IMR-90 (cell line): ENCODE measurements at regions not wholly inside any gene's neighbourhood (a gene's known extent, or its start where the extent isn't known, plus 50 kb on each side); places are given as distances from the start of the nearest gene placed in this dataset.

Source experiments
- ATAC-seq: fragments of 200-7000 bp; cut with Tn5 transposase; 2 replicates; pipeline ENCODE4 v1.9.1; 2020; ENCODE audit warnings: low read depth, mild to moderate bottlenecking, moderate library complexity
- BruUV-seq: library from RNA; stranded (reverse); fragments of 400-500 nt; replicated peaks from 2 replicates; lab custom pipeline; 2021; lab: Mats Ljungman, UMichigan
- CTCF ChIA-PET: fragments of 300-600 bp; formaldehyde crosslinking; extraction: SDS; loops from one replicate; lab custom pipeline; 2021; ENCODE audit warnings: antibody characterized with exemption; lab: Yijun Ruan, JAX
- POLR2A ChIA-PET: fragments of 300-600 bp; sonication (Branson Sonifier 250); formaldehyde crosslinking; loops from one replicate; lab custom pipeline; 2022; ENCODE audit warnings: antibody characterized with exemption; ENCODE audit not compliant: unreplicated experiment; lab: Charles Lee
- DNase-seq: peaks from one replicate; pipeline ENCODE4 v3.0.0; 2013
- H2AFZ ChIP-seq: replicated peaks from 2 replicates; pipeline ENCODE3; 2013; ENCODE audit warnings: low read length, mild to moderate bottlenecking; ENCODE audit not compliant: poor library complexity
- H2AK5ac ChIP-seq: 2 replicates; pipeline ENCODE4 v1.6.1; 2013; ENCODE audit warnings: low read depth, low read length, inconsistent platforms
- H2AK9ac ChIP-seq: replicated peaks from 2 replicates; pipeline ENCODE3; 2013; ENCODE audit warnings: mild to moderate bottlenecking, low read depth, low read length, moderate library complexity; ENCODE audit not compliant: poor library complexity
- H2BK120ac ChIP-seq: 2 replicates; pipeline ENCODE4 v1.6.1; 2013; ENCODE audit warnings: low read depth, low read length, inconsistent platforms
- H2BK15ac ChIP-seq: 3 replicates; pipeline ENCODE4 v1.6.1; 2013; ENCODE audit warnings: low read depth, low read length, inconsistent platforms
- H2BK20ac ChIP-seq: 2 replicates; pipeline ENCODE4 v1.6.1; 2013; ENCODE audit warnings: low read depth, mild to moderate bottlenecking, inconsistent platforms, low read length, moderate library complexity
- H2BK5ac ChIP-seq: 2 replicates; pipeline ENCODE4 v1.6.1; 2013; ENCODE audit warnings: mild to moderate bottlenecking, low read depth, low read length, inconsistent platforms; ENCODE audit not compliant: poor library complexity, severe bottlenecking
- H3K14ac ChIP-seq: replicated peaks from 2 replicates; pipeline ENCODE4 v1.6.1; 2013; ENCODE audit warnings: low read depth, low read length, inconsistent platforms
- H3K18ac ChIP-seq: 2 replicates; pipeline ENCODE4 v1.6.1; 2013; ENCODE audit warnings: low read depth, low read length, control low read depth
- H3K23ac ChIP-seq: 2 replicates; pipeline ENCODE4 v1.6.1; 2013; ENCODE audit warnings: low read depth, low read length, inconsistent platforms
- H3K27ac ChIP-seq: 2 replicates; pipeline ENCODE4 v1.5.1; 2013; ENCODE audit warnings: mild to moderate bottlenecking, control low read depth, low read length; ENCODE audit not compliant: insufficient read depth
- H3K27me3 ChIP-seq: 2 replicates; pipeline ENCODE4 v1.6.1; 2013; ENCODE audit warnings: low read length; ENCODE audit not compliant: control insufficient read depth, insufficient read depth
- H3K36me3 ChIP-seq: 2 replicates; pipeline ENCODE4 v1.6.1; 2013; ENCODE audit warnings: low read length, mixed read lengths; ENCODE audit not compliant: control insufficient read depth, insufficient read depth
- H3K4ac ChIP-seq: 2 replicates; pipeline ENCODE4 v1.6.1; 2013; ENCODE audit warnings: low read depth, low read length, inconsistent platforms
- H3K4me1 ChIP-seq: 2 replicates; pipeline ENCODE4 v1.6.1; 2013; ENCODE audit warnings: low read length, mixed read lengths; ENCODE audit not compliant: control insufficient read depth, insufficient read depth
- H3K4me2 ChIP-seq: 2 replicates; pipeline ENCODE4 v1.6.1; 2013; ENCODE audit warnings: low read depth, mild to moderate bottlenecking, control low read depth, low read length, moderate library complexity
- H3K4me3 ChIP-seq: 2 replicates; pipeline ENCODE4 v1.5.1; 2013; ENCODE audit warnings: low read depth, mild to moderate bottlenecking, control low read depth, low read length, moderate library complexity; ENCODE audit not compliant: insufficient read depth
- H3K56ac ChIP-seq: 2 replicates; pipeline ENCODE4 v1.6.1; 2013; ENCODE audit warnings: low read length, inconsistent platforms; ENCODE audit not compliant: insufficient read depth; ENCODE audit errors: extremely low read depth
- H3K79me1 ChIP-seq, 2 experiments: 2 replicates each; pipeline ENCODE4 v1.6.1; 2013; ENCODE audit warnings: low read length in 2 of 2, inconsistent platforms in 1 of 2, low read depth in 1 of 2
- H3K9ac ChIP-seq: 2 replicates; pipeline ENCODE4 v1.6.1; 2013; ENCODE audit warnings: low read depth, low read length, control low read depth
- H3K9me1 ChIP-seq: 2 replicates; pipeline ENCODE4 v1.6.1; 2013; ENCODE audit warnings: low read length, inconsistent platforms; ENCODE audit not compliant: insufficient read depth
- H3K9me3 ChIP-seq: 2 replicates; pipeline ENCODE4 v1.6.1; 2013; ENCODE audit warnings: low read length; ENCODE audit not compliant: control insufficient read depth, insufficient read depth
- H4K20me1 ChIP-seq: 2 replicates; pipeline ENCODE4 v1.6.1; 2013; ENCODE audit warnings: low read length, inconsistent platforms; ENCODE audit not compliant: insufficient read depth
- H4K5ac ChIP-seq: 2 replicates; pipeline ENCODE4 v1.6.1; 2013; ENCODE audit warnings: mild to moderate bottlenecking, low read depth, low read length, control low read depth
- H4K8ac ChIP-seq, 2 experiments: 2 replicates each; pipeline ENCODE4 v1.6.1; 2013; ENCODE audit warnings: low read depth in 2 of 2, low read length in 2 of 2, control low read depth in 1 of 2, inconsistent platforms in 1 of 2
- H4K91ac ChIP-seq: 2 replicates; pipeline ENCODE4 v1.6.1; 2013; ENCODE audit warnings: low read depth, low read length, inconsistent platforms; ENCODE audit not compliant: insufficient read depth
- NFE2L2 ChIP-seq: fragments of 150-350 bp; IDR thresholded peaks from 2 replicates; pipeline ENCODE4 v1.6.1; 2016; ENCODE audit warnings: low read depth, mild to moderate bottlenecking, low read length
- POLR2A ChIP-seq: IDR thresholded peaks from 2 replicates; pipeline ENCODE4 v1.6.1; 2012; ENCODE audit warnings: mild to moderate bottlenecking, low read depth, low read length
- RAD21 ChIP-seq: IDR thresholded peaks from 2 replicates; pipeline ENCODE4 v1.6.1; 2012; ENCODE audit warnings: low read length, improper control_type of control experiment
- RFX5 ChIP-seq: IDR thresholded peaks from 2 replicates; pipeline ENCODE4 v1.8.0; 2012; ENCODE audit warnings: low read depth, mild to moderate bottlenecking, low read length, moderate library complexity
- WGBS, 2 experiments: methylation state at CpG; one replicate each; pipeline versions ENCODE4 v1.1.5 to v1.1.7; 2013; ENCODE audit warnings: missing lambda C conversion rate in 2 of 2; ENCODE audit not compliant: insufficient read length in 1 of 2; ENCODE audit errors: extremely low coverage in 2 of 2; 5-methylcytosine and 5-hydroxymethylcytosine counted together
- dilution Hi-C: fragments of 300-500 bp; cut with HindIII; formaldehyde crosslinking; loops from one replicate; pipeline ENCODE4 v1.14.3; 2018; ENCODE audit warnings: low sequenced_read_pairs; ENCODE audit not compliant: unreplicated experiment
- in situ Hi-C: fragments of 300-500 bp; cut with MboI; formaldehyde crosslinking; loops from 3 replicates; pipeline ENCODE4 v1.14.3; 2019; ENCODE audit warnings: low sequenced_read_pairs, inconsistent platforms, mixed read lengths
- intact Hi-C: fragments of 100-400 bp; cut with micrococcal nuclease; formaldehyde crosslinking; loops from 2 replicates; pipeline ENCODE4 v1.10.0; 2022
- TF ChIP-seq, protein P1 (sequence below): conservative IDR thresholded peaks from 2 replicates; pipeline ENCODE4 v1.5.1; 2012; ENCODE audit warnings: mild to moderate bottlenecking, low read depth, low read length, improper control_type of control experiment
- TF ChIP-seq, protein P2 (sequence below): fragments of 150-350 bp; IDR thresholded peaks from 2 replicates; pipeline ENCODE4 v1.6.1; 2016; ENCODE audit warnings: low read depth, mild to moderate bottlenecking, low read length, moderate library complexity, borderline replicate concordance

DNA sequence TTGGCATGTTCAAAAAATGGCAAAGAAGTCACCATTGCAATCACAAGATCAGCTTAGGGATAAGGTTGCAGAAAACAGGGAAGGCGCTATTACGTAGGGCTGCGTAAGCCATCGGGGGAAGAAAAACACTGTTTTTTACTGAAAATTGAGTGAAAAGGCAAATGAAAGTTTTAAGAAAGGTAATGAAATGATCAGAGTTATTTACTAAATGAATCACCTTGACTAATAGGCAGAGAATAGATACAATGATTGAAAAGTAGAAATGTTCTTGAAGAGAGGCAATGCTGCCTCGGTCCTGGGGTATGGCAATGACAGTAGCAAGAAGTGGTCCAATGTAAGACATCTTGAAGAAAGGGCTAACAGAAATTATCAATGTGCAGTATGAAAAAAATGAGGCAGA lies 1227.8 kb upstream of the ZEB2 start:
- dilution Hi-C loops, result no loop called here

More for the DNA sequence above, 1227.8 kb upstream of the ZEB2 start:
- H3K9me3 ChIP-seq, result no peaks in the 10 kb centered on the region
- no peak overlapping the region for H2BK20ac ChIP-seq
- H3K4me1 ChIP-seq, result peaks cover 12% of the 10 kb centered on the region
- BruUV-seq, result no TSS peak
- no peaks in the 10 kb centered on the region for H4K20me1 ChIP-seq
- H3K18ac ChIP-seq, result no peak overlapping the region
- no peak overlapping the region for H4K8ac ChIP-seq
- H3K4me3 ChIP-seq, result no peak overlapping the region
- intact Hi-C loops (loop anchor here (5.0 kb wide), 1 partner anchor 590 kb away; no protein-coding TSS in a partner anchor), in situ Hi-C loops (no loop called here)
- POLR2A ChIA-PET, result no interaction called here
- no peak overlapping the region for H2BK15ac ChIP-seq
- no peak overlapping the region for H3K4me2 ChIP-seq
- H3K4ac ChIP-seq, result no peak overlapping the region
- H2AK9ac ChIP-seq, result no peak overlapping the region
- no peak overlapping the region for H4K91ac ChIP-seq
- WGBS, 2 experiments, result 90% methylated on average over 4 of the region's 5 CpGs; no CpG with 5 or more reads in 1 of the 2 experiments
- no peak for DNase-seq
- no peak overlapping the region; the same call in 1 of the 2 replicates for H2AK5ac ChIP-seq
- H3K56ac ChIP-seq, result no peak overlapping the region
- H3K9me1 ChIP-seq, result peaks cover 9% of the 10 kb centered on the region; the same call in 1 of the 2 replicates
- no peak overlapping the region for H3K9ac ChIP-seq
- H3K79me1 ChIP-seq, result no peaks in the 10 kb centered on the region
- no peak overlapping the region for H3K27ac ChIP-seq
- H3K23ac ChIP-seq, result no peak overlapping the region
- no peak for ATAC-seq
- no peak overlapping the region for H2BK5ac ChIP-seq
- TF ChIP-seq, protein P1, sequence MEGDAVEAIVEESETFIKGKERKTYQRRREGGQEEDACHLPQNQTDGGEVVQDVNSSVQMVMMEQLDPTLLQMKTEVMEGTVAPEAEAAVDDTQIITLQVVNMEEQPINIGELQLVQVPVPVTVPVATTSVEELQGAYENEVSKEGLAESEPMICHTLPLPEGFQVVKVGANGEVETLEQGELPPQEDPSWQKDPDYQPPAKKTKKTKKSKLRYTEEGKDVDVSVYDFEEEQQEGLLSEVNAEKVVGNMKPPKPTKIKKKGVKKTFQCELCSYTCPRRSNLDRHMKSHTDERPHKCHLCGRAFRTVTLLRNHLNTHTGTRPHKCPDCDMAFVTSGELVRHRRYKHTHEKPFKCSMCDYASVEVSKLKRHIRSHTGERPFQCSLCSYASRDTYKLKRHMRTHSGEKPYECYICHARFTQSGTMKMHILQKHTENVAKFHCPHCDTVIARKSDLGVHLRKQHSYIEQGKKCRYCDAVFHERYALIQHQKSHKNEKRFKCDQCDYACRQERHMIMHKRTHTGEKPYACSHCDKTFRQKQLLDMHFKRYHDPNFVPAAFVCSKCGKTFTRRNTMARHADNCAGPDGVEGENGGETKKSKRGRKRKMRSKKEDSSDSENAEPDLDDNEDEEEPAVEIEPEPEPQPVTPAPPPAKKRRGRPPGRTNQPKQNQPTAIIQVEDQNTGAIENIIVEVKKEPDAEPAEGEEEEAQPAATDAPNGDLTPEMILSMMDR, result no peak
- TF ChIP-seq POLR2A (no peak), NFE2L2 (no peak), RAD21 (no peak), RFX5 (no peak)
- TF ChIP-seq, protein P2, sequence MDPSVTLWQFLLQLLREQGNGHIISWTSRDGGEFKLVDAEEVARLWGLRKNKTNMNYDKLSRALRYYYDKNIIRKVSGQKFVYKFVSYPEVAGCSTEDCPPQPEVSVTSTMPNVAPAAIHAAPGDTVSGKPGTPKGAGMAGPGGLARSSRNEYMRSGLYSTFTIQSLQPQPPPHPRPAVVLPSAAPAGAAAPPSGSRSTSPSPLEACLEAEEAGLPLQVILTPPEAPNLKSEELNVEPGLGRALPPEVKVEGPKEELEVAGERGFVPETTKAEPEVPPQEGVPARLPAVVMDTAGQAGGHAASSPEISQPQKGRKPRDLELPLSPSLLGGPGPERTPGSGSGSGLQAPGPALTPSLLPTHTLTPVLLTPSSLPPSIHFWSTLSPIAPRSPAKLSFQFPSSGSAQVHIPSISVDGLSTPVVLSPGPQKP, result no peak
- no peak overlapping the region for H2BK120ac ChIP-seq
- H4K5ac ChIP-seq, result no peak overlapping the region
- H3K27me3 ChIP-seq, result no peaks in the 10 kb centered on the region
- H2AFZ ChIP-seq, result no peak overlapping the region
- CTCF ChIA-PET, result no interaction called here
- no peaks in the 10 kb centered on the region for H3K36me3 ChIP-seq
- no peak overlapping the region for H3K14ac ChIP-seq
